Skeletal muscle satellite cell (primary cell): ENCODE measurements at regions not wholly inside any gene's neighbourhood (a gene's known extent, or its start where the extent isn't known, plus 50 kb on each side); places are given as distances from the start of the nearest gene placed in this dataset.

Experiments used
- H3K27me3 ChIP-seq: 2 replicates; pipeline ENCODE4 v1.7.0; 2013; ENCODE audit warnings: low read length; ENCODE audit not compliant: control insufficient read depth, insufficient read depth
- H3K36me3 ChIP-seq: 2 replicates; pipeline ENCODE4 v1.7.0; 2013; ENCODE audit warnings: mild to moderate bottlenecking, control low read depth, low read length; ENCODE audit not compliant: insufficient read depth
- H3K4me1 ChIP-seq: 2 replicates; pipeline ENCODE4 v1.7.0; 2013; ENCODE audit warnings: low read length; ENCODE audit not compliant: control insufficient read depth, insufficient read depth
- H3K4me2 ChIP-seq: 2 replicates; pipeline ENCODE4 v1.7.0; 2013; ENCODE audit warnings: mild to moderate bottlenecking, low read length
- H3K4me3 ChIP-seq: 2 replicates; pipeline ENCODE4 v1.7.0; 2013; ENCODE audit warnings: low read length
- H3K9ac ChIP-seq: 2 replicates; pipeline ENCODE4 v1.7.0; 2013; ENCODE audit warnings: mild to moderate bottlenecking, low read depth, low read length, moderate library complexity
- H3K9me3 ChIP-seq: replicated peaks from 2 replicates; pipeline ENCODE4 v1.7.0; 2013; ENCODE audit warnings: mild to moderate bottlenecking, control low read depth, low read length

- H3K4me1 ChIP-seq = peaks cover 9% of the 10 kb centered on the region
- no peaks in the 10 kb centered on the region for H3K27me3 ChIP-seq
- no peaks in the 10 kb centered on the region for H3K36me3 ChIP-seq
- H3K9me3 ChIP-seq = no peaks in the 10 kb centered on the region
- H3K9ac ChIP-seq = no peak overlapping the region
- no peak overlapping the region for H3K4me2 ChIP-seq
- H3K4me3 ChIP-seq = no peak overlapping the region
Measured at GRCh38 chr6:12238219-12238618, 51.9 kb upstream of the EDN1 start.
